K562 (cell line): ENCODE measurements at regions not wholly inside any gene's neighbourhood (a gene's known extent, or its start where the extent isn't known, plus 50 kb on each side); places are given as distances from the start of the nearest gene placed in this dataset.

Experiments used
- ATAC-seq: fragments of 200-7000 bp; cut with Tn5 transposase; 3 replicates; pipeline ENCODE4 v1.9.1; 2020; ENCODE audit warnings: moderate library complexity
- BruUV-seq: library from RNA; stranded (reverse); fragments of 400-500 nt; replicated peaks from 2 replicates; lab custom pipeline; 2021; lab: Mats Ljungman, UMichigan
- CTCF ChIA-PET: fragments of 300-600 bp; formaldehyde crosslinking; extraction: SDS; loops from one replicate; lab custom pipeline; 2021; ENCODE audit warnings: low intra/inter-chr PET ratio; lab: Yijun Ruan, JAX
- POLR2A ChIA-PET: fragments of 300-600, 350-650 bp; sonication (Branson Sonifier 250); formaldehyde crosslinking; extraction: SDS; loops from one replicate; lab custom pipeline; 2021; ENCODE audit warnings: antibody characterized with exemption, inconsistent platforms; lab: Yijun Ruan, JAX
- DNase-seq, 4 experiments: peaks; one replicate each; pipeline versions ENCODE4 v3.0.0 to v3.0.0-alpha.2; 2011 to 2018; ENCODE audit warnings: low spot score in 3 of 4, mixed read lengths in 3 of 4; ENCODE audit errors: extremely low read depth in 1 of 4
- FAIRE-seq: peaks from 2 replicates; lab custom pipeline; 2011; peaks lifted over from hg19 to GRCh38; lab: Jason Lieb, UNC
- H2AFZ ChIP-seq: 2 replicates; pipeline ENCODE4 v1.6.0; 2011; ENCODE audit warnings: low read depth, low read length, control low read depth, inconsistent platforms
- H3K27ac ChIP-seq: fragments of 200-600 bp; 3 replicates; pipeline ENCODE4 v1.8.0; 2011; ENCODE audit warnings: low read depth, mild to moderate bottlenecking, control low read depth, inconsistent platforms, low read length, moderate library complexity, mixed read lengths; ENCODE audit errors: extremely low read depth
- H3K27me3 ChIP-seq, 2 experiments: fragments of 300-600 bp in 1 of 2; 2 replicates in 1 of 2; 3 replicates in 1 of 2; pipeline versions ENCODE4 v1.6.0 to v1.8.0; 2011; ENCODE audit warnings: inconsistent platforms in 2 of 2, low read length in 2 of 2, mild to moderate bottlenecking in 1 of 2, mixed read lengths in 1 of 2, moderate library complexity in 1 of 2; ENCODE audit not compliant: control insufficient read depth in 2 of 2, insufficient read depth in 2 of 2
- H3K36me3 ChIP-seq: fragments of 300-600 bp; 3 replicates; pipeline ENCODE4 v1.8.0; 2011; ENCODE audit warnings: mild to moderate bottlenecking, low read length, inconsistent platforms; ENCODE audit not compliant: control insufficient read depth, insufficient read depth
- H3K4me1 ChIP-seq, 2 experiments: fragments of 200-600 bp in 1 of 2; replicated peaks in 1 of 2; 2 replicates in 1 of 2; 3 replicates in 1 of 2; pipeline versions ENCODE4 v1.5.1 to v1.8.0; 2011; ENCODE audit warnings: inconsistent platforms in 2 of 2, low read length in 2 of 2, mild to moderate bottlenecking in 1 of 2, mixed read lengths in 1 of 2, moderate library complexity in 1 of 2; ENCODE audit not compliant: control insufficient read depth in 2 of 2, insufficient read depth in 2 of 2
- H3K4me2 ChIP-seq: 2 replicates; pipeline ENCODE4 v1.6.1; 2011; ENCODE audit warnings: low read length, control low read depth, inconsistent platforms, mixed read lengths; ENCODE audit not compliant: insufficient read depth
- H3K4me3 ChIP-seq: fragments of 200-600 bp; sonication (generic), shearing (Covaris generic); 2 replicates; pipeline ENCODE4 v1.5.1; 2016; ENCODE audit warnings: control low read depth, inconsistent platforms
- H3K79me2 ChIP-seq: fragments of 200-600 bp; 3 replicates; pipeline ENCODE4 v1.8.0; 2011; ENCODE audit warnings: low read length, inconsistent platforms; ENCODE audit not compliant: control insufficient read depth, insufficient read depth
- H3K9ac ChIP-seq, 2 experiments: 2 replicates each; pipeline versions ENCODE4 v1.6.0 to v1.6.1; 2011; ENCODE audit warnings: low read depth in 2 of 2, low read length in 2 of 2, control low read depth in 1 of 2, inconsistent platforms in 1 of 2, mild to moderate bottlenecking in 1 of 2, mixed read lengths in 1 of 2; ENCODE audit not compliant: insufficient read depth in 1 of 2
- H3K9me1 ChIP-seq: one replicate; pipeline ENCODE4 v1.6.0; 2011; ENCODE audit warnings: inconsistent platforms, mild to moderate bottlenecking, low read length, moderate library complexity; ENCODE audit not compliant: control insufficient read depth, insufficient read depth
- H3K9me3 ChIP-seq: replicated peaks from 2 replicates; pipeline ENCODE4 v1.5.1; 2011; ENCODE audit warnings: low read depth, low read length, inconsistent platforms; ENCODE audit not compliant: control insufficient read depth, insufficient read depth
- H4K20me1 ChIP-seq: replicated peaks from 2 replicates; pipeline ENCODE4 v1.6.1; 2011; ENCODE audit warnings: low read length, inconsistent platforms, mixed read lengths; ENCODE audit not compliant: control insufficient read depth, insufficient read depth
- ASH1L ChIP-seq: fragments of 450-650 bp; IDR thresholded peaks from 2 replicates; pipeline ENCODE4 v1.6.1; 2018; ENCODE audit warnings: borderline replicate concordance, mild to moderate bottlenecking, low read depth; ENCODE audit not compliant: partially characterized antibody
- BCOR ChIP-seq: fragments of 450-650 bp; IDR thresholded peaks from 2 replicates; pipeline ENCODE4 v1.6.1; 2016
- C11orf30 ChIP-seq: fragments of 450-650 bp; IDR thresholded peaks from 2 replicates; pipeline ENCODE4 v1.6.1; 2016; ENCODE audit warnings: low read depth, mild to moderate bottlenecking
- CC2D1A ChIP-seq: fragments of 450-650 bp; IDR thresholded peaks from 2 replicates; pipeline ENCODE4 v1.6.1; 2017; ENCODE audit warnings: mild to moderate bottlenecking
- ELF2 ChIP-seq: fragments of 250-450 bp; sonication (Bioruptor Pico); IDR thresholded peaks from 2 replicates; pipeline ENCODE4 v1.5.0; 2021; ENCODE audit warnings: mild to moderate bottlenecking
- HDAC2 ChIP-seq: fragments of 450-650 bp; IDR thresholded peaks from 2 replicates; pipeline ENCODE4 v1.6.1; 2016; ENCODE audit warnings: mild to moderate bottlenecking
- HDAC6 ChIP-seq: IDR thresholded peaks from 2 replicates; pipeline ENCODE4 v1.6.1; 2012; ENCODE audit warnings: low read depth, mild to moderate bottlenecking, control low read depth, inconsistent platforms, low read length, moderate library complexity
- MAFG ChIP-seq: fragments of 450-650 bp; conservative IDR thresholded peaks from 2 replicates; pipeline ENCODE4 v1.6.1; 2016; ENCODE audit warnings: missing genetic modification characterization, missing compliant biosample characterization
- MYC ChIP-seq, 2 experiments: fragments of 250-450 bp in 1 of 2; sonication (Bioruptor Pico) in 1 of 2; IDR thresholded peaks; 2 replicates each; pipeline versions ENCODE4 v1.5.1 to v1.6.1; 2012 to 2021; ENCODE audit warnings: low read depth in 2 of 2, borderline replicate concordance in 1 of 2, improper control_type of control experiment in 1 of 2, low read length in 1 of 2, mild to moderate bottlenecking in 1 of 2, moderate library complexity in 1 of 2
- POLR2A ChIP-seq: fragments of 450-650 bp; conservative IDR thresholded peaks from 2 replicates; pipeline ENCODE4 v1.6.1; 2016
- POLR2H ChIP-seq: IDR thresholded peaks from 2 replicates; pipeline ENCODE4 v1.6.1; 2016; ENCODE audit warnings: missing genetic modification characterization, low read depth, mild to moderate bottlenecking, control low read depth, missing compliant biosample characterization, moderate library complexity
- RFX5 ChIP-seq: IDR thresholded peaks from 2 replicates; pipeline ENCODE4 v1.6.1; 2011; ENCODE audit warnings: low read depth, mild to moderate bottlenecking, improper control_type of control experiment, low read length
- SMC3 ChIP-seq: conservative IDR thresholded peaks from 2 replicates; pipeline ENCODE4 v1.6.1; 2011; ENCODE audit warnings: low read depth, low read length, improper control_type of control experiment; ENCODE audit not compliant: insufficient read depth
- STAT5A ChIP-seq: IDR thresholded peaks from 2 replicates; pipeline ENCODE4 v1.6.1; 2012; ENCODE audit warnings: low read length, inconsistent platforms, borderline replicate concordance
- TCF7L2 ChIP-seq: fragments of 150-350 bp; IDR thresholded peaks from 2 replicates; pipeline ENCODE4 v1.6.1; 2016; ENCODE audit warnings: low read depth, mild to moderate bottlenecking, low read length, moderate library complexity
- TRIM28 ChIP-seq: fragments of 450-650 bp; IDR thresholded peaks from 2 replicates; pipeline ENCODE4 v1.6.1; 2017
- ZNF140 ChIP-seq: fragments of 250-450 bp; sonication (Bioruptor Pico); IDR thresholded peaks from 2 replicates; pipeline ENCODE4 v1.8.0; 2021; ENCODE audit warnings: moderate library complexity, mild to moderate bottlenecking, inconsistent platforms
- ZNF253 ChIP-seq: fragments of 250-450 bp; sonication (Bioruptor Pico); conservative IDR thresholded peaks from 2 replicates; pipeline ENCODE4 v1.6.1; 2021; ENCODE audit warnings: mild to moderate bottlenecking
- ZNF316 ChIP-seq: fragments of 450-650 bp; IDR thresholded peaks from 2 replicates; pipeline ENCODE4 v1.6.1; 2016
- ZNF354B ChIP-seq: fragments of 250-450 bp; sonication (Bioruptor Pico); IDR thresholded peaks from 2 replicates; pipeline ENCODE4 v1.4.0; 2020
- ZNF436 ChIP-seq: fragments of 250-450, 450-650 bp; sonication (Bioruptor Pico); formaldehyde crosslinking; IDR thresholded peaks from 2 replicates; pipeline ENCODE4 v1.7.0; 2020; ENCODE audit warnings: mild to moderate bottlenecking
- ZNF445 ChIP-seq: fragments of 250-450 bp; sonication (Bioruptor Pico); IDR thresholded peaks from 2 replicates; pipeline ENCODE4 v1.4.0; 2020; ENCODE audit warnings: low read depth, mild to moderate bottlenecking, moderate library complexity
- ZNF707 ChIP-seq: fragments of 250-450 bp; sonication (Bioruptor Pico); conservative IDR thresholded peaks from 2 replicates; pipeline ENCODE4 v1.8.0; 2022; ENCODE audit warnings: inconsistent platforms, mild to moderate bottlenecking, moderate library complexity
- WGBS: fragments of 100-300 bp; shearing (Covaris generic); methylation state at CpG from one replicate; pipeline ENCODE4 v1.1.6; 2016; ENCODE audit warnings: low coverage, mixed read lengths; ENCODE audit not compliant: insufficient coverage; ENCODE audit errors: missing lambda C conversion rate; 5-methylcytosine and 5-hydroxymethylcytosine counted together
- in situ Hi-C: fragments of 300-500 bp; cut with MboI; formaldehyde crosslinking; loops from 4 replicates; pipeline ENCODE4 v1.15.0; 2018; ENCODE audit warnings: inconsistent platforms, mixed read lengths
- intact Hi-C: fragments of 100-400 bp; cut with micrococcal nuclease; formaldehyde crosslinking; loops from 2 replicates; pipeline ENCODE4 v1.14.2; 2022
- TF ChIP-seq, protein P1 (sequence below): fragments of 250-450 bp; sonication (Bioruptor Pico); IDR thresholded peaks from 2 replicates; pipeline ENCODE4 v1.6.1; 2021; ENCODE audit warnings: mild to moderate bottlenecking
- TF ChIP-seq, protein P2 (sequence below): fragments of 250-450 bp; sonication (Bioruptor Pico); IDR thresholded peaks from 2 replicates; pipeline ENCODE4 v1.5.0; 2021

GRCh38 chr16:80283466-80284392 lies 257.1 kb upstream of the DYNLRB2 start:
- H3K9ac ChIP-seq, result no peak overlapping the region
- no peak for DNase-seq
- no peak for ATAC-seq
- no peaks in the 10 kb centered on the region; the same call in 1 of the 2 replicates for H4K20me1 ChIP-seq
- H3K9me1 ChIP-seq, result no peaks in the 10 kb centered on the region
- H3K4me3 ChIP-seq, result no peak overlapping the region
- no peaks in the 10 kb centered on the region for H3K9me3 ChIP-seq
- POLR2A ChIA-PET, result no interaction called here
- WGBS, result 0% methylated on average over 2 of the region's 2 CpGs
- H3K36me3 ChIP-seq, result no peaks in the 10 kb centered on the region
- no peak for FAIRE-seq
- no peak overlapping the region for H3K4me2 ChIP-seq
- intact Hi-C loops (no loop called here), in situ Hi-C loops (no loop called here)
- H3K27me3 ChIP-seq, result peaks cover 0 to 2% of the 10 kb centered on the region in 2 experiments; a peak in 1 of 5 replicates
- H3K4me1 ChIP-seq, result no peaks in the 10 kb centered on the region
- no peak overlapping the region for H3K27ac ChIP-seq
- BruUV-seq, result no TSS peak
- no peak overlapping the region for H2AFZ ChIP-seq
- CTCF ChIA-PET, result no interaction called here
- no peaks in the 10 kb centered on the region for H3K79me2 ChIP-seq
- TF ChIP-seq C11orf30 (peak; percentile 51; the same call in 1 of the 2 replicates), TRIM28 (no peak), ELF2 (CRISPR knock-in tag) (no peak), HDAC2 (no peak), ZNF707 (CRISPR knock-in tag) (no peak), CC2D1A (no peak), BCOR (no peak), ZNF140 (CRISPR knock-in tag) (no peak), POLR2A (no peak), TCF7L2 (no peak), ZNF354B (CRISPR knock-in tag) (no peak), SMC3 (no peak), ZNF316 (peak; percentile 79), ASH1L (no peak), ZNF253 (no peak), RFX5 (no peak), MYC (IDR thresholded peaks at IDR 0.05; ENCODE audit: low read depth, low read length) (no peak), MYC (CRISPR knock-in tag; IDR thresholded peaks at IDR 0.05; ENCODE audit: borderline replicate concordance, low read depth) (no peak), ZNF436 (CRISPR knock-in tag) (no peak), ZNF445 (CRISPR knock-in tag) (no peak), HDAC6 (no peak), STAT5A (no peak), POLR2H (tag) (no peak), MAFG (tag) (peak; percentile 75)
- TF ChIP-seq, protein P1, sequence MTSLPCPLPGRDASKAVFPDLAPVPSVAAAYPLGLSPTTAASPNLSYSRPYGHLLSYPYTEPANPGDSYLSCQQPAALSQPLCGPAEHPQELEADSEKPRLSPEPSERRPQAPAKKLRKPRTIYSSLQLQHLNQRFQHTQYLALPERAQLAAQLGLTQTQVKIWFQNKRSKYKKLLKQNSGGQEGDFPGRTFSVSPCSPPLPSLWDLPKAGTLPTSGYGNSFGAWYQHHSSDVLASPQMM (CRISPR knock-in tag), result no peak
- TF ChIP-seq, protein P2, sequence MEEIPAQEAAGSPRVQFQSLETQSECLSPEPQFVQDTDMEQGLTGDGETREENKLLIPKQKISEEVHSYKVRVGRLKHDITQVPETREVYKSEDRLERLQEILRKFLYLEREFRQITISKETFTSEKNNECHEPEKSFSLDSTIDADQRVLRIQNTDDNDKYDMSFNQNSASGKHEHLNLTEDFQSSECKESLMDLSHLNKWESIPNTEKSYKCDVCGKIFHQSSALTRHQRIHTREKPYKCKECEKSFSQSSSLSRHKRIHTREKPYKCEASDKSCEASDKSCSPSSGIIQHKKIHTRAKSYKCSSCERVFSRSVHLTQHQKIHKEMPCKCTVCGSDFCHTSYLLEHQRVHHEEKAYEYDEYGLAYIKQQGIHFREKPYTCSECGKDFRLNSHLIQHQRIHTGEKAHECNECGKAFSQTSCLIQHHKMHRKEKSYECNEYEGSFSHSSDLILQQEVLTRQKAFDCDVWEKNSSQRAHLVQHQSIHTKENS (CRISPR knock-in tag), result no peak
